GM12878 (cell line): ENCODE measurements at regions not wholly inside any gene's neighbourhood (a gene's known extent, or its start where the extent isn't known, plus 50 kb on each side); places are given as distances from the start of the nearest gene placed in this dataset.

Experiments used
- BCL11A ChIP-seq: IDR thresholded peaks from 2 replicates; pipeline ENCODE4 v1.6.1; 2011; ENCODE audit warnings: low read depth, low read length
- BCL3 ChIP-seq: IDR thresholded peaks from 2 replicates; pipeline ENCODE4 v1.6.1; 2011; ENCODE audit warnings: borderline replicate concordance, low read depth, mild to moderate bottlenecking, moderate library complexity, low read length; ENCODE audit not compliant: insufficient read depth, poor library complexity, severe bottlenecking
- CHD4 ChIP-seq: fragments of 200-600 bp; sonication (generic); IDR thresholded peaks from 2 replicates; pipeline ENCODE4 v1.6.1; 2016; ENCODE audit warnings: mild to moderate bottlenecking
- CTCF ChIP-seq, 3 experiments: IDR thresholded peaks in 2 of 3; conservative IDR thresholded peaks in 1 of 3; 2 replicates each; pipeline ENCODE4 v1.5.1; 2011; ENCODE audit warnings: low read depth in 3 of 3, low read length in 3 of 3, mild to moderate bottlenecking in 3 of 3, control low read depth in 2 of 3, moderate library complexity in 2 of 3, inconsistent platforms in 1 of 3, mixed read lengths in 1 of 3; ENCODE audit not compliant: control insufficient read depth in 2 of 3, insufficient read depth in 1 of 3; ENCODE audit errors: extremely low read depth in 1 of 3
- EZH2 ChIP-seq: IDR thresholded peaks from 2 replicates; pipeline ENCODE4 v1.6.1; 2012; ENCODE audit warnings: low read depth, mild to moderate bottlenecking, control low read depth, inconsistent platforms, low read length, borderline replicate concordance; ENCODE audit not compliant: control insufficient read depth
- JUND ChIP-seq: IDR thresholded peaks from 2 replicates; pipeline ENCODE4 v1.6.1; 2012; ENCODE audit warnings: low read depth, mild to moderate bottlenecking, low read length, improper control_type of control experiment, moderate library complexity
- KAT2A ChIP-seq: conservative IDR thresholded peaks from 2 replicates; pipeline ENCODE4 v1.6.1; 2011; ENCODE audit warnings: low read depth, low read length; ENCODE audit not compliant: control insufficient read depth
- NBN ChIP-seq: fragments of 450-650 bp; IDR thresholded peaks from 2 replicates; pipeline ENCODE4 v1.6.1; 2016
- PAX8 ChIP-seq: fragments of 450-650 bp; IDR thresholded peaks from 2 replicates; pipeline ENCODE4 v1.6.1; 2017; ENCODE audit warnings: mild to moderate bottlenecking, moderate library complexity
- SMC3 ChIP-seq: IDR thresholded peaks from 2 replicates; pipeline ENCODE4 v1.6.1; 2011; ENCODE audit warnings: low read length, improper control_type of control experiment, borderline replicate concordance
- SPI1 ChIP-seq: IDR thresholded peaks from 2 replicates; pipeline ENCODE4 v1.6.1; 2011; ENCODE audit warnings: low read depth, mild to moderate bottlenecking, low read length, moderate library complexity, borderline replicate concordance; ENCODE audit not compliant: insufficient read depth

GRCh38 chr6:168934660-168935627, 318.7 kb downstream of the THBS2 start:
- TF ChIP-seq KAT2A = no peak
- no peak for TF ChIP-seq PAX8
- no peak for TF ChIP-seq CHD4
- no peak for TF ChIP-seq EZH2
- TF ChIP-seq BCL11A = no peak
- TF ChIP-seq NBN = no peak
- no peak for TF ChIP-seq SPI1
- no peak for TF ChIP-seq SMC3
- TF ChIP-seq CTCF (IDR thresholded peaks at IDR 0.05 in 2 of 3, conservative IDR thresholded peaks at IDR 0.05 in 1 of 3; ENCODE audit: control insufficient read depth in 2 of 3, extremely low read depth in 1 of 3, insufficient read depth in 1 of 3, low read depth in 3 of 3, low read length in 3 of 3) = no peak
- TF ChIP-seq JUND = no peak
- no peak for TF ChIP-seq BCL3
